ENCODE measurements at regions not wholly inside any gene's neighbourhood (a gene's known extent, or its start where the extent isn't known, plus 50 kb on each side); places are given as distances from the start of the nearest gene placed in this dataset.

DNA sequence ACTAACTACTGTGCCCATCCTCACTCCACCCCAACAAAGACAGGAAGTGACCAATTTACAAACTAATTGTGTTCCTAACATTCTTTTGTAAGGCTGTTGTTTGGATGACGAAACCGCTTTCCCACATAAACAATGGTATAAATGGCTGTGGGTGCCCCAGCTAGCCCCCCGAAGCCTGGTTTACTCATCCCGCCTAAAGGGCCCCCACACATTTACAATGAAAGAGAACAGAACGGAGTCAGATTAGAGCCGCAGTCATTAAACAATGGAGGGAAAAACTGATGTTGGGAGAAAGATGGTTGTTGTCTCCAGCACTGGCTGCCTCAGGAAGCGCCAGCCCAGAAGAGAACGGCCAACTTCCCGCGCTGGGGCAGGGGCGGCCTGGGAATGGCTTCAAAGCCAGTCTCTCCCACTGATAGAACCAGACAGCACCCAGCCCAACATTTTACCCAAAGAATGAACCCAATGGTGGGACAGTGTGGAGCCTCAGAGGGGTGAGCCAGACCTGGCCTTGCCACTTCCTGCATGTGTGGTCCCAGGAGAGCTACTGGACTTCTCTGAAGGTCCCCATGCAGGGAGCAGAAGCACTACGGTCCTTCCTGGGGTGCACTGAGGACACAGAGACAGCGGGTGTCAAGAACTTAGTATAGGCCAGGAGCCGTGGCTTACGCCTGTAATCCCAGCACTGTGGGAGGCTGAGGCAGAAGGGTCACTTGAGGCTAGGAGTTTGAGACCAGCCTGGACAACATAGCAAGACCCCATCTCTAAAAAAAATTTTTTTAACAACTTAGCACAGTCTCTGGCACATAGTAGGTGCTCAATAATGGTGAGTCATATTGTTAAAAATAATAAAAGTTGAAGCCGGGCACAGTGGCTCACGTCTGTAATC, 75.8 kb upstream of the GATA2 start:
- TF ChIP-seq CEBPB (IDR thresholded peaks at IDR 0.05) = no peak
- TF ChIP-seq EGR1 (IDR thresholded peaks at IDR 0.05) = no peak
- no peak for TF ChIP-seq RAD21 (IDR thresholded peaks at IDR 0.05; ENCODE audit: low read depth)

Data from Ishikawa (cell line).